Fibroblast of lung (primary cell): ENCODE measurements at regions not wholly inside any gene's neighbourhood (a gene's known extent, or its start where the extent isn't known, plus 50 kb on each side); places are given as distances from the start of the nearest gene placed in this dataset.

ENCODE experiments used
- DNase-seq, 2 donors: peaks; one replicate each; pipeline versions ENCODE4 v3.0.0 to v3.0.0-alpha.2; 2010; ENCODE audit warnings: low read depth in 2 of 2
- H2AFZ ChIP-seq: 2 replicates; pipeline ENCODE4 v1.5.1; 2012; ENCODE audit warnings: low read length, control low read depth, inconsistent platforms
- H3K27ac ChIP-seq: 2 replicates; pipeline ENCODE4 v1.5.1; 2011; ENCODE audit warnings: low read length, control low read depth; ENCODE audit not compliant: insufficient read depth
- H3K27me3 ChIP-seq: 2 replicates; pipeline ENCODE4 v1.5.1; 2011; ENCODE audit warnings: mild to moderate bottlenecking, low read length; ENCODE audit not compliant: control insufficient read depth, insufficient read depth
- H3K36me3 ChIP-seq: 2 replicates; pipeline ENCODE4 v1.5.1; 2011; ENCODE audit warnings: low read length; ENCODE audit not compliant: control insufficient read depth, insufficient read depth
- H3K4me1 ChIP-seq: 2 replicates; pipeline ENCODE4 v1.5.1; 2011; ENCODE audit warnings: low read length; ENCODE audit not compliant: control insufficient read depth, insufficient read depth; ENCODE audit errors: extremely low read depth
- H3K4me2 ChIP-seq: 2 replicates; pipeline ENCODE4 v1.5.1; 2011; ENCODE audit warnings: low read length, control low read depth; ENCODE audit not compliant: insufficient read depth; ENCODE audit errors: extremely low read depth
- H3K4me3 ChIP-seq, 4 experiments: fragments of 200-600 bp in 1 of 4; sonication (generic) in 1 of 4; replicated peaks in 1 of 4; 2 replicates each; pipeline ENCODE4 v1.5.1; 2011 to 2016; ENCODE audit warnings: low read length in 4 of 4, low read depth in 3 of 4, mild to moderate bottlenecking in 3 of 4, control low read depth in 2 of 4, inconsistent platforms in 1 of 4, mixed read lengths in 1 of 4; ENCODE audit not compliant: insufficient read depth in 1 of 4; ENCODE audit errors: control extremely low read depth in 1 of 4
- H3K79me2 ChIP-seq: 2 replicates; pipeline ENCODE4 v1.5.1; 2012; ENCODE audit warnings: mild to moderate bottlenecking, low read length, inconsistent platforms; ENCODE audit not compliant: control insufficient read depth, insufficient read depth
- H3K9ac ChIP-seq: 2 replicates; pipeline ENCODE4 v1.5.1; 2011; ENCODE audit warnings: mild to moderate bottlenecking, low read length, control low read depth; ENCODE audit not compliant: insufficient read depth
- H3K9me3 ChIP-seq: 2 replicates; pipeline ENCODE4 v1.5.1; 2012; ENCODE audit warnings: low read depth, low read length; ENCODE audit not compliant: control insufficient read depth, insufficient read depth
- H4K20me1 ChIP-seq: 2 replicates; pipeline ENCODE4 v1.5.1; 2011; ENCODE audit warnings: low read length; ENCODE audit not compliant: control insufficient read depth, insufficient read depth; ENCODE audit errors: extremely low read depth
- CTCF ChIP-seq, 2 donors: IDR thresholded peaks in 1 of 2; conservative IDR thresholded peaks in 1 of 2; 1 replicate in 1 of 2; 2 replicates in 1 of 2; pipeline ENCODE4 v1.5.1; 2011 to 2012; ENCODE audit warnings: low read length in 2 of 2, control low read depth in 1 of 2, inconsistent platforms in 1 of 2, low read depth in 1 of 2, mild to moderate bottlenecking in 1 of 2
- EZH2 ChIP-seq: IDR thresholded peaks from 2 replicates; pipeline ENCODE4 v1.5.1; 2012; ENCODE audit warnings: low read length, control low read depth, mild to moderate bottlenecking; ENCODE audit errors: missing control alignments

- Histone ChIP-seq H2AFZ (no peak overlapping the region), H3K27me3 (no peaks in the 10 kb centered on the region), H3K27ac (no peak overlapping the region), H3K79me2 (no peaks in the 10 kb centered on the region), H3K4me2 (no peak overlapping the region), H3K4me1 (no peaks in the 10 kb centered on the region), H4K20me1 (no peaks in the 10 kb centered on the region), H3K4me3 (no peak overlapping the region), H3K36me3 (no peaks in the 10 kb centered on the region), H3K9me3 (no peaks in the 10 kb centered on the region), H3K9ac (no peak overlapping the region)
- TF ChIP-seq EZH2 (no peak), CTCF (conservative IDR thresholded peaks at IDR 0.05 in 1 of 2, IDR thresholded peaks at IDR 0.05 in 1 of 2; ENCODE audit: low read depth in 1 of 2, low read length in 2 of 2) (no peak)
- DNase-seq: no peak
These were observed 67.2 kb upstream of the IFNGR1 start for GRCh38 chr6:137286368-137286767.

- Histone ChIP-seq H2AFZ (no peak overlapping the region), H3K4me2 (no peak overlapping the region), H3K4me3 (no peak overlapping the region), H3K36me3 (no peaks in the 10 kb centered on the region), H3K9me3 (no peaks in the 10 kb centered on the region), H3K27ac (no peak overlapping the region), H3K4me1 (no peaks in the 10 kb centered on the region), H3K27me3 (no peaks in the 10 kb centered on the region), H3K79me2 (no peaks in the 10 kb centered on the region), H4K20me1 (no peaks in the 10 kb centered on the region), H3K9ac (no peak overlapping the region)
- no peak for DNase-seq
- TF ChIP-seq EZH2 (no peak), CTCF (conservative IDR thresholded peaks at IDR 0.05 in 1 of 2, IDR thresholded peaks at IDR 0.05 in 1 of 2; ENCODE audit: low read depth in 1 of 2, low read length in 2 of 2) (no peak)
These were observed 65.6 kb upstream of the IFNGR1 start for GRCh38 chr6:137284811-137285110.

- no peak overlapping the region for H3K4me2 ChIP-seq
- H3K27ac ChIP-seq: no peak overlapping the region
- no peaks in the 10 kb centered on the region for H3K9me3 ChIP-seq
- no peak for DNase-seq
- no peaks in the 10 kb centered on the region for H4K20me1 ChIP-seq
- H2AFZ ChIP-seq: no peak overlapping the region
- no peaks in the 10 kb centered on the region for H3K79me2 ChIP-seq
- no peaks in the 10 kb centered on the region for H3K27me3 ChIP-seq
- no peaks in the 10 kb centered on the region for H3K4me1 ChIP-seq
- TF ChIP-seq CTCF (conservative IDR thresholded peaks at IDR 0.05 in 1 of 2, IDR thresholded peaks at IDR 0.05 in 1 of 2; ENCODE audit: low read depth in 1 of 2, low read length in 2 of 2): no peak
- TF ChIP-seq EZH2: no peak
- H3K9ac ChIP-seq: no peak overlapping the region
- no peak overlapping the region for H3K4me3 ChIP-seq
- H3K36me3 ChIP-seq: no peaks in the 10 kb centered on the region
These were observed 65.0 kb upstream of the IFNGR1 start for GRCh38 chr6:137283940-137284810.
